MV-4-11 (cell line): ENCODE measurements at regions not wholly inside any gene's neighbourhood (a gene's known extent, or its start where the extent isn't known, plus 50 kb on each side); places are given as distances from the start of the nearest gene placed in this dataset.

Experiments
- DNase-seq: peaks from one replicate; lab custom pipeline; 2025; lab: John Stamatoyannopoulos, UW

- no peak for DNase-seq
These were observed 65.4 kb upstream of the DIP2C start for GRCh38 chr10:754914-755313.

- DNase-seq: peak; percentile 90
These were observed 64.1 kb upstream of the DIP2C start for GRCh38 chr10:753530-753929.

- DNase-seq: no peak
These were observed 51.5 kb upstream of the DIP2C start for GRCh38 chr10:740936-741431.

DNA sequence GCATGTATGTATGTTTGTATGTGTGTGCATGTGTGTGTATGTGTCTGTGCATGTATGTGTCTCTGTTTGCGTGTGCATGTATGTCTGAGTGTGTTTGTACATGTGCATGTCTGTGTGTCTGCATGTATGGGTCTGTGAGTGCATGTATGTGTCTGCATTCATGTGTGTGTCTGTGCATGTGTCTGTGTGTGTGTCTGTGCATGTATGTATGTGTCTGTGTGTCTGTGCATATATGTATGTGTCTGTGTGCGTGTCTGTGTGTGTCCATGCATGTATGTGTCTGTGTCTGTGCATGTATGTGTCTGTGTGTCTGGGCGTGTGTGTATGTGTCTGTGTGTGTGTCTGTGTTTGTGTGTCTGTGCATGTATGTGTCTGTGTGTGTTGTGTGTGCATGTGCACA, 49.9 kb upstream of the DIP2C start:
- no peak for DNase-seq
